HepG2 (cell line): ENCODE measurements at regions not wholly inside any gene's neighbourhood (a gene's known extent, or its start where the extent isn't known, plus 50 kb on each side); places are given as distances from the start of the nearest gene placed in this dataset.

ENCODE experiments used
- ATAC-seq: fragments of 200-7000 bp; cut with Tn5 transposase; 3 replicates; pipeline ENCODE4 v1.9.1; 2020; ENCODE audit warnings: mild to moderate bottlenecking, moderate library complexity
- BruUV-seq: library from RNA; stranded (reverse); fragments of 400-500 nt; replicated peaks from 2 replicates; lab custom pipeline; 2021; lab: Mats Ljungman, UMichigan
- CTCF ChIA-PET: fragments of 300-600 bp; formaldehyde crosslinking; extraction: SDS; loops from one replicate; lab custom pipeline; 2021; ENCODE audit warnings: low total read pairs, inconsistent platforms, low intra/inter-chr PET ratio; lab: Yijun Ruan, JAX
- POLR2A ChIA-PET: fragments of 350-600 bp; sonication (Branson Sonifier 250); formaldehyde crosslinking; loops from one replicate; lab custom pipeline; 2020; ENCODE audit warnings: antibody characterized with exemption, inconsistent platforms; lab: Yijun Ruan, JAX
- DNase-seq: peaks from one replicate; pipeline ENCODE4 v3.0.0-alpha.2; 2015; ENCODE audit warnings: low spot score
- FAIRE-seq: peaks from 3 replicates; lab custom pipeline; 2011; peaks lifted over from hg19 to GRCh38; lab: Jason Lieb, UNC
- H2AFZ ChIP-seq: one replicate; pipeline ENCODE4 v1.6.1; 2011; ENCODE audit warnings: low read length, inconsistent platforms
- H3K27ac ChIP-seq: fragments of 300-600 bp; 3 replicates; pipeline ENCODE4 v1.8.0; 2011; ENCODE audit warnings: mixed run types, mild to moderate bottlenecking, mixed read lengths, low read length, inconsistent platforms; ENCODE audit not compliant: insufficient read depth; ENCODE audit errors: extremely low read length
- H3K27me3 ChIP-seq, 2 experiments: fragments of 200-600 bp in 1 of 2; 2 replicates in 1 of 2; 3 replicates in 1 of 2; pipeline versions ENCODE4 v1.6.0 to v1.8.0; 2011; ENCODE audit warnings: low read length in 2 of 2, mild to moderate bottlenecking in 2 of 2, moderate library complexity in 2 of 2, inconsistent platforms in 1 of 2; ENCODE audit not compliant: insufficient read depth in 2 of 2, control insufficient read depth in 1 of 2
- H3K36me3 ChIP-seq, 2 experiments: fragments of 200-600 bp in 1 of 2; replicated peaks in 1 of 2; 2 replicates in 1 of 2; 3 replicates in 1 of 2; pipeline versions ENCODE4 v1.5.1 to v1.8.0; 2011; ENCODE audit warnings: low read length in 2 of 2, inconsistent platforms in 1 of 2; ENCODE audit not compliant: insufficient read depth in 2 of 2, control insufficient read depth in 1 of 2
- H3K4me1 ChIP-seq: 2 replicates; pipeline ENCODE4 v1.5.1; 2012; ENCODE audit warnings: low read length, inconsistent platforms; ENCODE audit not compliant: insufficient read depth
- H3K4me2 ChIP-seq: 2 replicates; pipeline ENCODE4 v1.6.0; 2011; ENCODE audit warnings: low read depth, low read length, inconsistent platforms
- H3K4me3 ChIP-seq, 3 experiments: fragments of 200-600 bp in 1 of 3; sonication (generic), shearing (Covaris generic) in 1 of 3; replicated peaks in 1 of 3; 2 replicates each; pipeline ENCODE4 v1.5.1; 2011 to 2016; ENCODE audit warnings: low read length in 3 of 3, inconsistent platforms in 2 of 3, low read depth in 2 of 3, mild to moderate bottlenecking in 2 of 3, control low read depth in 1 of 3, mixed read lengths in 1 of 3; ENCODE audit not compliant: insufficient read depth in 1 of 3
- H3K79me2 ChIP-seq: one replicate; pipeline ENCODE4 v1.6.1; 2011; ENCODE audit warnings: low read length, inconsistent platforms; ENCODE audit not compliant: insufficient read depth
- H3K9ac ChIP-seq: 2 replicates; pipeline ENCODE4 v1.6.0; 2011; ENCODE audit warnings: mild to moderate bottlenecking, low read depth, low read length, inconsistent platforms; ENCODE audit not compliant: insufficient read depth
- H3K9me3 ChIP-seq: 2 replicates; pipeline ENCODE4 v1.5.1; 2012; ENCODE audit warnings: mild to moderate bottlenecking, low read length
- H4K20me1 ChIP-seq: 2 replicates; pipeline ENCODE4 v1.6.0; 2011; ENCODE audit warnings: inconsistent platforms, mild to moderate bottlenecking, low read length, moderate library complexity; ENCODE audit not compliant: insufficient read depth
- AHDC1 ChIP-seq: sonication (generic); formaldehyde crosslinking; IDR thresholded peaks from 2 replicates; pipeline ENCODE4 v1.5.1; 2020; ENCODE audit warnings: mild to moderate bottlenecking, missing genetic modification reagents, borderline replicate concordance
- ATF4 ChIP-seq, 2 experiments: fragments of 450-650 bp in 1 of 2; sonication (generic) in 1 of 2; formaldehyde crosslinking; IDR thresholded peaks; 2 replicates each; pipeline versions ENCODE4 v1.5.0 to v1.8.0; 2020 to 2022; ENCODE audit warnings: mild to moderate bottlenecking in 1 of 2, missing genetic modification reagents in 1 of 2
- CEBPG ChIP-seq: IDR thresholded peaks from 2 replicates; pipeline ENCODE4 v1.6.1; 2016
- THAP7 ChIP-seq: sonication (generic); formaldehyde crosslinking; IDR thresholded peaks from 2 replicates; pipeline ENCODE4 v1.8.1; 2023; ENCODE audit warnings: mild to moderate bottlenecking, missing genetic modification reagents
- TRIM22 ChIP-seq: fragments of 450-650 bp; IDR thresholded peaks from 2 replicates; pipeline ENCODE4 v1.6.1; 2017
- ZBTB8A ChIP-seq: sonication (generic); formaldehyde crosslinking; IDR thresholded peaks from 2 replicates; pipeline ENCODE4 v1.4.0; 2020; ENCODE audit warnings: mild to moderate bottlenecking, low read depth, missing genetic modification reagents, borderline replicate concordance
- ZNF143 ChIP-seq: sonication (generic); formaldehyde crosslinking; IDR thresholded peaks from 2 replicates; pipeline ENCODE4 v1.4.0; 2020; ENCODE audit warnings: missing genetic modification reagents
- ZNF484 ChIP-seq: sonication (generic); formaldehyde crosslinking; IDR thresholded peaks from 2 replicates; pipeline ENCODE4 v1.5.1; 2020; ENCODE audit warnings: mild to moderate bottlenecking, low read depth, missing genetic modification reagents, borderline replicate concordance
- ZNF646 ChIP-seq: sonication (generic); formaldehyde crosslinking; IDR thresholded peaks from 2 replicates; pipeline ENCODE4 v1.9.0; 2021; ENCODE audit warnings: mild to moderate bottlenecking, missing genetic modification reagents
- WGBS: methylation state at CpG from one replicate; pipeline ENCODE4 v1.1.6; 2017; ENCODE audit warnings: low lambda C conversion rate; 5-methylcytosine and 5-hydroxymethylcytosine counted together
- in situ Hi-C: cut with HindIII; loops from 2 replicates; pipeline ENCODE4 v1.10.0; 2017; ENCODE audit warnings: low pct_unique_long_range_greater_than_20kb; ENCODE audit not compliant: extremely low pct_ligation_motif_present
- intact Hi-C: fragments of 100-400 bp; cut with micrococcal nuclease; formaldehyde crosslinking; loops from one replicate; pipeline ENCODE4 v1.10.0; 2022; ENCODE audit not compliant: unreplicated experiment

- no peaks in the 10 kb centered on the region for H3K4me1 ChIP-seq
- H4K20me1 ChIP-seq, result no peaks in the 10 kb centered on the region
- ATAC-seq (no peak), DNase-seq (no peak), FAIRE-seq (no peak)
- POLR2A ChIA-PET, result no interaction called here
- H3K4me2 ChIP-seq, result no peak overlapping the region
- 65% methylated on average over 2 of the region's 2 CpGs for WGBS
- no peak overlapping the region for H3K9ac ChIP-seq
- no peak overlapping the region for H2AFZ ChIP-seq
- no peaks in the 10 kb centered on the region for H3K9me3 ChIP-seq
- no peak overlapping the region for H3K4me3 ChIP-seq
- CTCF ChIA-PET, result no interaction called here
- intact Hi-C loops (no loop called here), in situ Hi-C loops (loop anchor here (10.0 kb wide), 1 partner anchor 148 kb away; no protein-coding TSS in a partner anchor)
- H3K36me3 ChIP-seq, result no peaks in the 10 kb centered on the region
- peaks cover 0 to 7% of the 10 kb centered on the region in 2 experiments; a peak in 3 of 5 replicates for H3K27me3 ChIP-seq
- no TSS peak for BruUV-seq
- H3K27ac ChIP-seq, result no peak overlapping the region
- H3K79me2 ChIP-seq, result no peaks in the 10 kb centered on the region
- TF ChIP-seq CEBPG (CRISPR knock-in tag) (no peak), ZNF484 (CRISPR knock-in tag) (no peak), ZNF646 (no peak), ZNF143 (no peak), ATF4 (CRISPR knock-in tag; IDR thresholded peaks at IDR 0.05) (no peak), AHDC1 (CRISPR knock-in tag) (no peak), TRIM22 (no peak), ZBTB8A (CRISPR knock-in tag) (no peak), THAP7 (CRISPR knock-in tag) (no peak)
Observed at GRCh38 chr6:109897025-109897424, 81.1 kb upstream of the GPR6 start.
